ENCODE measurements at regions not wholly inside any gene's neighbourhood (a gene's known extent, or its start where the extent isn't known, plus 50 kb on each side); places are given as distances from the start of the nearest gene placed in this dataset.

DNA sequence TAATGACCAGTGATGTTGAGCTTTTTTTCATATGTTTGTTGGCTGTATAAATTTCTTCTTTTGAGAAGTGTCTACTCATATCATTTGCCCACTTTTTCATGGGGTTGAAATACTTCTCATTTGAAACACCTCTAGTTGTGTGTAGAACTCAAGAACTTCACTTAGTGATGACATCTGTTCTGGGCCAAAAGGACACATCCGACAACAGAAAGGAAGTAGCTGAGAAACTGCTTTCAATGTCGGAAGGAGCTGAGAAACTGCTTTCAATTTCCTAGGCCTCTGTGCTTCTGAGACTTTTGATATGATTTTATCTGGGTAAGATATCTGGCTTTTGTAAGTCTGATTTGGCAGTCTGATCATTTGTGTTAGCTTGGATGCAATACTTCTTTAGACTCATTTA lies 635.3 kb downstream of the TMTC2 start:
- TF ChIP-seq CTBP1 (IDR thresholded peaks at IDR 0.05; ENCODE audit: borderline replicate concordance): no peak
- TF ChIP-seq SUZ12 (IDR thresholded peaks at IDR 0.05): no peak
- TF ChIP-seq SP1 (IDR thresholded peaks at IDR 0.05): no peak
- TF ChIP-seq BHLHE40 (IDR thresholded peaks at IDR 0.05; ENCODE audit: borderline replicate concordance): no peak
- no peak for TF ChIP-seq TARDBP (IDR thresholded peaks at IDR 0.05)
- TF ChIP-seq HDGF (IDR thresholded peaks at IDR 0.05; ENCODE audit: borderline replicate concordance): no peak
- no peak for TF ChIP-seq ZNF384 (IDR thresholded peaks at IDR 0.05)
- no peak for TF ChIP-seq FOXM1 (IDR thresholded peaks at IDR 0.05; ENCODE audit: borderline replicate concordance)
- TF ChIP-seq ELF4 (IDR thresholded peaks at IDR 0.05): no peak
